Muscle of arm (tissue), 1 donor: ENCODE measurements at regions not wholly inside any gene's neighbourhood (a gene's known extent, or its start where the extent isn't known, plus 50 kb on each side); places are given as distances from the start of the nearest gene placed in this dataset.
"Not testable (repeated sequence)": the region's sequence is repeated elsewhere in the genome, so short reads cannot be mapped to it uniquely, and the experiment has no call there.

ENCODE experiments used
- DNase-seq: peaks from one replicate; pipeline ENCODE4 v3.0.0-alpha.2; 2013

GRCh38 chr11:116698080-116698479 is 74.7 kb downstream of the BUD13 start:
- DNase-seq: no peak

- no peak for DNase-seq
These were observed 75.1 kb downstream of the BUD13 start for GRCh38 chr11:116697639-116698038.

- no peak for DNase-seq
These were observed 75.8 kb downstream of the BUD13 start for GRCh38 chr11:116697011-116697410.

- DNase-seq: no peak
These were observed 76.3 kb downstream of the BUD13 start for GRCh38 chr11:116696381-116696941.

DNA sequence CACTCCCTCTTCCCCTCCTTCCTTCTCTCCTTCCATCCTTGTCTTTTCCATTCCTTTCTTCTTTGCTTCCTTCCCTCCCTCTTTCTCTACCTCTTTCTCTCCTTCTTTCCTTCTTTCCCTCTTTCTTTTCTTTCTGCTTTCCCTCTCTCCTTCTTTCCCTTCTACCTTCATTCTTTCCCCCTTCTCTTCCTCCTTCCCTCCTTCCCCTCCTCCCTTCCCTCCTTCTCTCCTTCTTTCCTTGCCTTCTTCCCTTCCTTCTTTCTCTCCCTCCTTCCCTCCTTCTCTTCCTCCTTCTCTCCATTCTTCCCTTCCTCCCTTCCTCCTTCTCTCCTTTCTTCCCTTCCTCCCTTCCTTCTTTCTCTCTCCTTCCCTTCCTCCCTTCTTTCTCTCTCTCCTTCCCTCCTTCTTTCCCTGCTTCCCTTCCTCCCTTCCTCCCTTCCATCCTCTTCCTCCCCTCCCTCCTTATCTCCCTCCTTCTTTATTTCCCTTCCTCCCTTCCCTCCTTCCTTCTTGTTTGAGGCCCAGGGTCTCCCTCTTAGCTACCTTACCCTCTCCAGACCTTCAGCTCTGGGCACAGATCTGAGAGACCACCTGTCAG is 77.0 kb downstream of the BUD13 start:
- no peak for DNase-seq

DNA sequence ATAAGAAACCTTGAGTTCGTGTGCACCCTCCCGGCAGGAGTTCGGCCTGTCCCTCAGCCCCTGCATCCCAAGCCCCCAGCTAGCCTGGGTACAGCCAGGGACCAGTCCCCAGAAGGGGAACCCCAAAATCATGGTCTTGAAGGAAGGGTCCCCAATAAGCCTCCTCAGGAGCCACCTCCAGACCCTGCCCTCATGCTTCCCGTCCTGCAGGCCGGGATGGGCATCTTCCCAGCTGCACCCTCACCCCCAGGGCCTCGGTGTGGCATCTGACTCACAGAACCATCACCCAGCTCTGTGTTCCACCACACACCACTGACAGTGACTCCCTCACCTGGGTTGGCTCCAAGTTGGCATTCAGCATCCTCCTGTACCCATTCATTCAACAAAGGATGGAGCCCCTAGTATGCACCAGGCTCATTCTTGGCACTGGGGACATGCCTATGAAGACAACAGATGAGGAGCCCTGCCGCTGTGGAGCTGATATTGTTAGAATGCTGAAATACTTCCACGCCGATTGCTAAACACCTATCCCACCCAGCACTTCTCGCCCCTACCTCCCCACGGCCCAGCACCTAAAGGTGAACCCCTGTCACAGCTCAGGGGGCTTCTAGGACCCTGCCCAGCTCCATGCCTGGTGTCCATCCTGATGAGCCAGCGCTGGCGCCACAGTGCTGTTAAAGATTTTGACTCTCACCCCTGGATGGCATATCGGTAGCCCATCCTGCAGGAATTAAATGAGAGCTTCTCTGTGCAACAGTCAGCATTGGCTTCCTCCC is 77.8 kb downstream of the BUD13 start:
- no peak for DNase-seq

DNA sequence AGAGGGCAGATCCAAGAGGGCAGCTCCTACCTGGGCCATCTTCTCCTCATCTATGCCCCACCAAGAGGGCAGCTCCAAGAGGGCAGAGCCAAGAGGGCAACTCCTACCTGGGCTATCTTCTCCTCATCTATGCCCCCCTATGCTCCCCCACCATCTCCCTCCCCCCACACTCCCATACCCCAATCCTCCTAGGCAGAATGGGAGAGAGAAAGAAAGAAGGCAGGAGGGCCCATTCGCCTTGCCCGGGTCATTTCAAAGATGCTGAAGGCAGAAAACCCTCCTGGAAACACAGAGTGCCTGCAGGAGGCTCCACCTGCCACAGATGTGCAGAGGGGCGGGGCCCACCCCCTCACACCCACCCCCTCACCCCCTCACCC is 78.5 kb downstream of the BUD13 start:
- DNase-seq: no peak

DNA sequence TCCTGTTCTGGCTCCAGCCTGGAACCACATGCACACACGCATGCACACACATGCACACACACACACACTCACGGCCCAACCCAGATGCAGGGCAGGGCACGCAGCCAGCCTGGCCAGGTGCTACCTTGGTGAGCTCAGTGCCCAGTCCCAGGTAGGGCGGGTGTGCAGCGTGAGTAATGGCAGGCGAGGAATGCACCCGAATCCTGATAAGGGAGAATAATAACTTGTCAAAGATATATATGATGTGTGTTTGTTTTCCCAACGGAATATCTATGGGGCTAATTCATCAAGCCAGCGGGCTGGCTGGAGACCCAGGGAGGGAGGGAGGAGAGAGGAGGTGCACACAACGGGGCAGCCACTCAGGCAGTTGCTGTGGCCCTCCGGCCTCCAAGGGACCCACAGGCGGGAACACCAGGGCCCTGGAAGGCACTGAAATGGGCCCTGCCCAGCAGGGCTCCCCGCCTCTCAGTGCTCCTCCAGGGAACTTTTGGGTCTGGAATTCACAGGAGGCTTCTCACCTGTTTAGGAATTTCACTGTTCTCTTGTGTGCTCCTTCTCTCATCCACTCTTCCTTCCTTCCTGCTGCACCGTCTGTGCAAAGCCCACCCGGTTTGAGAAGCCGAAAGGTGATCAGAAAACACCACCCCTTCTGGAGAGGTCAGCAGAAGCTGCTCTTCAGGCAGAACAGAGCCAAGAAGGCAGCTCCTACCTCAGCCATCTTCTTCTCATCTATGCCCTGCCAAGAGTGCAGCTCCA is 79.0 kb downstream of the BUD13 start:
- no peak for DNase-seq

GRCh38 chr11:116693102-116693570 is 79.7 kb downstream of the BUD13 start:
- no peak for DNase-seq

GRCh38 chr11:116692318-116693101 is 80.3 kb downstream of the BUD13 start:
- DNase-seq: no peak

DNA sequence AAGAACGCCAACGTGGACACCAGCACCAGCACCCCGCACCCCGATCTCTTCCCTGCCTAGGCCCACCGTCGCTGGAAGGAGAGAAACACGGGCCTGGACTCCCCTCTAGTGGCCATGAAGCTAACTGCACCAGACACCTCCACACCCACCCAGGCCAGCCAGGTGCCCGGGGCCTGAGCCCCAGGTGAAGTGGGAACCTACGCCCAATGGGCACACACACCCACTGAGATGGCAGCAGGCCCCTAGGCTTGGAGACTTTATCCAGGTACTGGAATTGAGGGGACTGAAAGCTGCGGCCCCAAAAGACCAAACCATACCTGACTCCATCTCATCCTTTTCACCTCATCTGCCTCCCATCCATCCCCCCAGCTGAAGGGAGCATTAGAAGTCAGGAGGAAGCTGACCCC is 81.0 kb downstream of the BUD13 start:
- DNase-seq: no peak

DNA sequence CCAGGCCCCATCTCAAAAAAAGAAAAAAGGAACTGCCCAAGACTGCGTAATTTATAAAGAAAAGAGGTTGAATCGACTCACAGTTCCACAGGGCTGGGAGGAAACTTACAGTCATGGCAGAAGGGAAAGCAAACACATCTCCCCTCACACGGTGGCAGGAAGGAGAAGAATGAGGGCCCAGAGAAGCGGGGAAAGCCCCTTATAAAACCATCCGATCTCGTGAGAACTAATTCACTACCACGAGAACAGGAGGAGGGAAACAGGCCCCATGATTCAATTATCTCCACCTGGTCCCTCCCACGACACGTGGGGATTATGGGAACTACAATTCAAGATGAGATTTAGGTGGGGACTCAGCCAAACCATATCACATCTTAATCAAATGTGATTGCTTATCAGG is 82.2 kb downstream of the BUD13 start:
- DNase-seq: no peak

DNA sequence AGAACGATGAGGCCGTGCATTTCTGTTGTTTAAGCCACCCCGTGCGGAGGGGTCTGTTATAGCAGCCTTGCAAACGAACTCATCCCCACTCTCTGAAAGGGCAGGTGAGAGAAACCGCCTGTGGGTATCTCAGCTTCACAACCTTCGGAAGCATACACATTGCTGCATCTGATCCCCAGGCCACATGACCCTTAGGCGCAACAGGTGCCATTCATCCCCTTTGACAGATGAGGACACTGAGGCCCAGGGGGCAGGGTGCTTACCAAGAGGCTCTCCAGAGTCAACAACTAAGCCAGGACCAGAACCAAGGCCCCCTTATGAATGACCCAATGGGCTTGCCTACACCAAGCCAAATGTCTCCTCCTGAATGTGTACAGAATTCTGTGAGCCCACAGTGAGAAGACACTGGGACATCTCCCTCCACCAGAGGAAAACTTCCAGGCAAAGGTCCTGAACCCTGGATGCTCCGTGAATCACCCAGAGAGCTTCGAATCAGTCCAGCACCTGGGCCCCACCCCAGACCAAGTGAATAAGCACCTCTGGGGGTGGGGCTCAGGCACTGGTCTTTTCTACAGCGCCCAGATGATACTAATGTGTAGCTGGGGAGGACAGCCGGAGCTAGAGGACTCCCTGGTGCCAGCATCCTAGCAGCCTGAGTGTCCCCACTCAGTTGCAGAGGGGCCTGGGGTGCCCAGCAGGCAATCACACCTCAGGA is 83.2 kb downstream of the BUD13 start:
- DNase-seq: no peak

GRCh38 chr11:116688202-116688540 is 84.6 kb downstream of the BUD13 start:
- no peak for DNase-seq

DNA sequence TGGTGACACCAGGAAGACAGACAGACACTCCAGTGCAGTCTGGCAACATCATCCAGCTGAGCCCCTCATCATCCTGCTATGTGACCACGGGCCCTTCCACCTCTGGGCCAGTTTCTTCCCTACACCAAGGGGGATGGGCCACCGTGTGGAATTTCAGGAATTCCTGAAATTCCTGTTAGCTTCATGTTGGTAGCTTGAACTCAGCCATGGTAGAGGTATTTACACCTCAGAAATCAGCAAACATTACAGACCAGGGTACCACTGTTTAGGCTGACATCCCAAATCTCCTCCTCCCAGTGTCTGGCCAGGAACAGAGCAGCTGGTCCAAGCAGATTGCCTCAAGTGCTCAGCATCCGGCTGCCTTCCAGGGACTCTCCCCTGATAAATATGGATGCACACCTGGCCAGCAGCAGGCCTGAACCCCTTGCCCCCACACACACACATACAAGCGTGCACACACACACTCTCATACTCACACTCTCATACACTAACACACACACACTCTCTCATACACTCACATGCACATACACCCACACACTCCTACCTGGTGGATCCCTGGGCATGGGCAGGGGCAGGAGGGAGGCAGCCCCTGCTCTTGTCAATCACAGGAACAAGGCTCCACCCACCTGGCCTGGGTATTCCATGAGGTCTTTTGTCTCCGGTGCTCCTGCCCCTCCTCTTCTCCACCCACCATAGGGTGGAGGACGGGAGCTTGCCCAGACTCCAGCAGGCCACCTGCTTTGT is 85.2 kb downstream of the BUD13 start:
- DNase-seq: no peak

- no peak for DNase-seq
These were observed 85.9 kb downstream of the BUD13 start for GRCh38 chr11:116686866-116687265.

- no peak for DNase-seq
These were observed 88.8 kb downstream of the BUD13 start for GRCh38 chr11:116683982-116684381.

GRCh38 chr11:116680349-116681125 is 92.2 kb downstream of the BUD13 start:
- DNase-seq: no peak

DNA sequence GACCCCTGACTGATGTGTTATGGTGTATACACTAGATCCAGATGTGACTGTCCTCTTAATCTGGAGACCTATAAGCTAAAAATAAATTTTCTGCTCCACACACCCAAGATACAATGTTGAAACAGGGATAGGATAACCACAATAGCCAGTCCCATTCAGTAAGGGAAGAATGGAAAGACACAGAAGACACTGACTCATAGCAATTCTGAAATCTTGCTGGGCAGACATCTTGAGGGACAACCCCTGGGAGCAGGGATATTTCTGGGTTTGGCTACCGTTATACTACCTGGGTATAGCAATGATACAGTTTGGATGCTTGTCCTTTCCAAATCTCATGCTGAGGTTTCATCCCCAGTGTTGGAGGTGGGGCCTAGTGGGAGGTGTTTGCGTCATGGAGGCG is 93.9 kb downstream of the BUD13 start:
- no peak for DNase-seq

DNA sequence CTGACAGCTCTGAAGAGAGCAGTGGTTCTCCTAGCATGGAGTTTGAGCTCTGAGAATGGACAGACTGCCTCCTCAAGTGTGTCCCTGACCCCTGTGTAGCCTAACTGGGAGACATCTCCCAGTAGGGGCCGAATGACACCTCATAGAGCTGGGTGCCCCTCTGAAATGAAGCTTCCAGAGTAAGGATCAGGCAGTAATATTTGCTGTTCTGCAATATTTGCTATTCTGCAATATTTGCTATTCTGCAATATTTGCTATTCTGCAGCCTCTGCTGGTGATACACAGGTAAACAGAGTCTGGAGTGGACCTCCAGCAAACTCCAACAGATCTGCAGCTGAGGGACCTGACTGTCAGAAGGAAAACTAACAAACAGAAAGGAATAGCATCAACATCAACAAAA is 105.5 kb downstream of the BUD13 start:
- not testable (repeated sequence) for DNase-seq
